GM12878 (cell line): ENCODE measurements at regions not wholly inside any gene's neighbourhood (a gene's known extent, or its start where the extent isn't known, plus 50 kb on each side); places are given as distances from the start of the nearest gene placed in this dataset.

Source experiments
- ATAC-seq: fragments of 200-7000 bp; cut with Tn5 transposase; 3 replicates; pipeline ENCODE4 v1.9.1; 2020; ENCODE audit warnings: mild to moderate bottlenecking, moderate library complexity
- BruUV-seq: library from RNA; stranded (reverse); fragments of 400-500 nt; replicated peaks from 2 replicates; lab custom pipeline; 2021; lab: Mats Ljungman, UMichigan
- CTCF ChIA-PET: fragments of 300-600 bp; sonication (Branson Sonifier 250); formaldehyde crosslinking; extraction: SDS; loops from one replicate; lab custom pipeline; 2021; ENCODE audit warnings: inconsistent platforms; lab: Yijun Ruan, JAX
- POLR2A ChIA-PET: fragments of 350-600 bp; formaldehyde crosslinking; extraction: SDS; loops from one replicate; lab custom pipeline; 2021; ENCODE audit warnings: inconsistent platforms; lab: Charles Lee
- RAD21 ChIA-PET: fragments of 300-600 bp; sonication (Branson Sonifier 250); formaldehyde crosslinking; loops from one replicate; lab custom pipeline; 2023; ENCODE audit warnings: antibody characterized with exemption; ENCODE audit not compliant: unreplicated experiment; lab: Charles Lee
- SMC1A ChIA-PET: fragments of 300-600 bp; sonication (Branson Sonifier 250); formaldehyde crosslinking; loops from one replicate; lab custom pipeline; 2023; ENCODE audit not compliant: unreplicated experiment, uncharacterized antibody; lab: Charles Lee
- DNase-seq: peaks from one replicate; pipeline ENCODE4 v3.0.0-alpha.2; 2011; ENCODE audit warnings: low read depth, low spot score
- FAIRE-seq: peaks from 3 replicates; lab custom pipeline; 2011; peaks lifted over from hg19 to GRCh38; lab: Jason Lieb, UNC
- H2AFZ ChIP-seq: 2 replicates; pipeline ENCODE4 v1.6.0; 2011; ENCODE audit warnings: low read depth, low read length, control low read depth; ENCODE audit not compliant: control insufficient read depth
- H3K27ac ChIP-seq: 2 replicates; pipeline ENCODE4 v1.5.1; 2011; ENCODE audit warnings: control low read depth; ENCODE audit not compliant: control insufficient read depth, insufficient read depth
- H3K27me3 ChIP-seq, 2 experiments: replicated peaks in 1 of 2; 2 replicates each; pipeline versions ENCODE4 v1.6.0 to v1.6.1; 2011; ENCODE audit warnings: low read length in 1 of 2; ENCODE audit not compliant: control insufficient read depth in 2 of 2, insufficient read depth in 2 of 2
- H3K36me3 ChIP-seq, 2 experiments: 2 replicates each; pipeline ENCODE4 v1.5.1; 2011; ENCODE audit warnings: low read length in 1 of 2; ENCODE audit not compliant: control insufficient read depth in 2 of 2, insufficient read depth in 2 of 2
- H3K4me1 ChIP-seq: 2 replicates; pipeline ENCODE4 v1.6.1; 2011; ENCODE audit warnings: mild to moderate bottlenecking, low read length, moderate library complexity, mixed read lengths; ENCODE audit not compliant: control insufficient read depth, insufficient read depth
- H3K4me2 ChIP-seq: 2 replicates; pipeline ENCODE4 v1.6.0; 2011; ENCODE audit warnings: control low read depth; ENCODE audit not compliant: control insufficient read depth, insufficient read depth
- H3K4me3 ChIP-seq: fragments of 200-600 bp; sonication (generic); 2 replicates; pipeline ENCODE4 v1.5.1; 2016
- H3K79me2 ChIP-seq: 2 replicates; pipeline ENCODE4 v1.6.0; 2011; ENCODE audit warnings: low read length; ENCODE audit not compliant: control insufficient read depth, insufficient read depth
- H3K9ac ChIP-seq: 2 replicates; pipeline ENCODE4 v1.8.0; 2011; ENCODE audit warnings: low read length, control low read depth, mixed read lengths; ENCODE audit not compliant: control insufficient read depth, insufficient read depth
- H3K9me3 ChIP-seq: replicated peaks from 3 replicates; pipeline ENCODE4 v1.5.1; 2011; ENCODE audit warnings: mild to moderate bottlenecking, low read length; ENCODE audit not compliant: control insufficient read depth, insufficient read depth
- H4K20me1 ChIP-seq: 2 replicates; pipeline ENCODE4 v1.6.0; 2011; ENCODE audit not compliant: control insufficient read depth, insufficient read depth
- CHD4 ChIP-seq: fragments of 200-600 bp; sonication (generic); IDR thresholded peaks from 2 replicates; pipeline ENCODE4 v1.6.1; 2016; ENCODE audit warnings: mild to moderate bottlenecking
- NFXL1 ChIP-seq: fragments of 450-650 bp; IDR thresholded peaks from 2 replicates; pipeline ENCODE4 v1.6.1; 2017; ENCODE audit warnings: antibody characterized with exemption, mild to moderate bottlenecking, borderline replicate concordance
- NRF1 ChIP-seq: conservative IDR thresholded peaks from 2 replicates; pipeline ENCODE4 v1.6.1; 2011; ENCODE audit warnings: mild to moderate bottlenecking, low read depth, low read length, improper control_type of control experiment
- RBBP5 ChIP-seq: fragments of 200-600 bp; sonication (generic); conservative IDR thresholded peaks from 2 replicates; pipeline ENCODE4 v1.6.1; 2016
- SIN3A ChIP-seq: IDR thresholded peaks from 2 replicates; pipeline ENCODE4 v1.6.1; 2012; ENCODE audit warnings: low read depth, low read length, improper control_type of control experiment
- SMC3 ChIP-seq: IDR thresholded peaks from 2 replicates; pipeline ENCODE4 v1.6.1; 2011; ENCODE audit warnings: low read length, improper control_type of control experiment, borderline replicate concordance
- SP1 ChIP-seq: IDR thresholded peaks from one replicate; pipeline ENCODE4 v1.6.1; 2011; ENCODE audit warnings: low read depth, low read length
- TCF3 ChIP-seq: IDR thresholded peaks from 2 replicates; pipeline ENCODE4 v1.6.1; 2012; ENCODE audit warnings: low read depth, mild to moderate bottlenecking, low read length, borderline replicate concordance; ENCODE audit not compliant: insufficient read depth
- WGBS: methylation state at CpG from one replicate; pipeline ENCODE4 v1.1.6; 2016; ENCODE audit warnings: low lambda C conversion rate; ENCODE audit not compliant: insufficient replicate concordance, insufficient coverage; ENCODE audit errors: missing lambda C conversion rate; 5-methylcytosine and 5-hydroxymethylcytosine counted together
- in situ Hi-C: fragments of 300-500 bp; cut with MboI; formaldehyde crosslinking; loops from 9 replicates; pipeline ENCODE4 v1.14.3; 2018; ENCODE audit warnings: mixed read lengths
- intact Hi-C: fragments of 100-400 bp; cut with micrococcal nuclease; formaldehyde crosslinking; loops from one replicate; pipeline ENCODE4 v1.14.2; 2022; ENCODE audit not compliant: unreplicated experiment
- TF ChIP-seq, protein P1 (sequence below): fragments of 450-650 bp; IDR thresholded peaks from 2 replicates; pipeline ENCODE4 v1.6.1; 2017; ENCODE audit warnings: mild to moderate bottlenecking, moderate library complexity
- TF ChIP-seq, protein P2 (sequence below): IDR thresholded peaks from 2 replicates; pipeline ENCODE4 v1.6.1; 2012; ENCODE audit warnings: low read depth, low read length, improper control_type of control experiment

DNA sequence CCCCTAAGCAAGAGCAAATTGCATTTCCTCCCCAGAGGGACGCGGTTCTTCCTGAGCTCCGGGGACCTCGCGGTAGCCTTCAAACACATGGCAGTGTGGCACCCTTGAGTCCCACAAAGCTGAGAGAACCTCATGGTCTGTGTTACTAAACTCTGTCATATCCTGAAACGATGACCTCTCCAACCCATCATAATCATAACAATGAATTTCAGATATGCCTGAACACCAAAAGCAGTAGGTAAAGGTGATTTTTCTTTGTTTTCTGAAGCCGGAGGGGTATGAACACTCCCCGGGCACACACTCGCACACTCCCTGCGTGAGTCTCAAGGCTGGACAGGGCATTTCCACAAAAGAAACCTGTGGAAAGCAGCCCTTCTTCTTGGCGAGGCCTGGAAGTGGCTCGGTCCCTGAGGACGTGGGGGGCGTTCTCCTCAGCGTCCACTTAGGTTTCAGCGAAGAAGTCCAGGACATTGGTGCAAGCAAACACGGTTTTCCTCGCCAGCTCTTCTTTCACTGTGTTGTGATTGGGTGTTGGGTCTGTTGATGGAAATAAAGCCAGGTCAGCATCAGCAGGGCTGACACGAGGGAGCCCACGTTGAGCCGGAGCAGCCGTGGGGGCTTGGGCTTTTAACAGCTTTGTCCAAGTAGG, 183.4 kb downstream of the ERMARD start:
- no peaks in the 10 kb centered on the region for H3K36me3 ChIP-seq
- intact Hi-C loops (no loop called here), in situ Hi-C loops (no loop called here)
- no peak overlapping the region for H2AFZ ChIP-seq
- FAIRE-seq (no peak), DNase-seq (no peak), ATAC-seq (no peak)
- H3K4me2 ChIP-seq, result no peak overlapping the region
- H3K4me3 ChIP-seq, result no peak overlapping the region
- no peaks in the 10 kb centered on the region for H3K4me1 ChIP-seq
- 62% methylated on average over 21 of the region's 22 CpGs for WGBS
- ChIA-PET SMC1A (no interaction called here), POLR2A (no interaction called here), RAD21 (no interaction called here), CTCF (no interaction called here)
- no peaks in the 10 kb centered on the region for H3K27me3 ChIP-seq
- no TSS peak for BruUV-seq
- H3K79me2 ChIP-seq, result no peaks in the 10 kb centered on the region
- TF ChIP-seq RBBP5 (no peak), NRF1 (no peak), NFXL1 (no peak), TCF3 (no peak), SMC3 (no peak), CHD4 (no peak), SIN3A (no peak), SP1 (no peak)
- TF ChIP-seq, protein P1, sequence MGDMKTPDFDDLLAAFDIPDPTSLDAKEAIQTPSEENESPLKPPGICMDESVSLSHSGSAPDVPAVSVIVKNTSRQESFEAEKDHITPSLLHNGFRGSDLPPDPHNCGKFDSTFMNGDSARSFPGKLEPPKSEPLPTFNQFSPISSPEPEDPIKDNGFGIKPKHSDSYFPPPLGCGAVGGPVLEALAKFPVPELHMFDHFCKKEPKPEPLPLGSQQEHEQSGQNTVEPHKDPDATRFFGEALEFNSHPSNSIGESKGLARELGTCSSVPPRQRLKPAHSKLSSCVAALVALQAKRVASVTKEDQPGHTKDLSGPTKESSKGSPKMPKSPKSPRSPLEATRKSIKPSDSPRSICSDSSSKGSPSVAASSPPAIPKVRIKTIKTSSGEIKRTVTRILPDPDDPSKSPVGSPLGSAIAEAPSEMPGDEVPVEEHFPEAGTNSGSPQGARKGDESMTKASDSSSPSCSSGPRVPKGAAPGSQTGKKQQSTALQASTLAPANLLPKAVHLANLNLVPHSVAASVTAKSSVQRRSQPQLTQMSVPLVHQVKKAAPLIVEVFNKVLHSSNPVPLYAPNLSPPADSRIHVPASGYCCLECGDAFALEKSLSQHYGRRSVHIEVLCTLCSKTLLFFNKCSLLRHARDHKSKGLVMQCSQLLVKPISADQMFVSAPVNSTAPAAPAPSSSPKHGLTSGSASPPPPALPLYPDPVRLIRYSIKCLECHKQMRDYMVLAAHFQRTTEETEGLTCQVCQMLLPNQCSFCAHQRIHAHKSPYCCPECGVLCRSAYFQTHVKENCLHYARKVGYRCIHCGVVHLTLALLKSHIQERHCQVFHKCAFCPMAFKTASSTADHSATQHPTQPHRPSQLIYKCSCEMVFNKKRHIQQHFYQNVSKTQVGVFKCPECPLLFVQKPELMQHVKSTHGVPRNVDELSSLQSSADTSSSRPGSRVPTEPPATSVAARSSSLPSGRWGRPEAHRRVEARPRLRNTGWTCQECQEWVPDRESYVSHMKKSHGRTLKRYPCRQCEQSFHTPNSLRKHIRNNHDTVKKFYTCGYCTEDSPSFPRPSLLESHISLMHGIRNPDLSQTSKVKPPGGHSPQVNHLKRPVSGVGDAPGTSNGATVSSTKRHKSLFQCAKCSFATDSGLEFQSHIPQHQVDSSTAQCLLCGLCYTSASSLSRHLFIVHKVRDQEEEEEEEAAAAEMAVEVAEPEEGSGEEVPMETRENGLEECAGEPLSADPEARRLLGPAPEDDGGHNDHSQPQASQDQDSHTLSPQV, result no peak
- TF ChIP-seq, protein P2, sequence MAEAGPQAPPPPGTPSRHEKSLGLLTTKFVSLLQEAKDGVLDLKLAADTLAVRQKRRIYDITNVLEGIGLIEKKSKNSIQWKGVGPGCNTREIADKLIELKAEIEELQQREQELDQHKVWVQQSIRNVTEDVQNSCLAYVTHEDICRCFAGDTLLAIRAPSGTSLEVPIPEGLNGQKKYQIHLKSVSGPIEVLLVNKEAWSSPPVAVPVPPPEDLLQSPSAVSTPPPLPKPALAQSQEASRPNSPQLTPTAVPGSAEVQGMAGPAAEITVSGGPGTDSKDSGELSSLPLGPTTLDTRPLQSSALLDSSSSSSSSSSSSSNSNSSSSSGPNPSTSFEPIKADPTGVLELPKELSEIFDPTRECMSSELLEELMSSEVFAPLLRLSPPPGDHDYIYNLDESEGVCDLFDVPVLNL, result no peak
- H3K9me3 ChIP-seq, result no peaks in the 10 kb centered on the region; the same call in 2 of the 3 replicates
- no peaks in the 10 kb centered on the region for H4K20me1 ChIP-seq
- H3K9ac ChIP-seq, result no peak overlapping the region
- no peak overlapping the region for H3K27ac ChIP-seq
